ENCODE measurements at regions not wholly inside any gene's neighbourhood (a gene's known extent, or its start where the extent isn't known, plus 50 kb on each side); places are given as distances from the start of the nearest gene placed in this dataset.

- H3F3A ChIP-seq (replicated peaks; ENCODE audit: insufficient read depth) = no peaks in the 10 kb centered on the region
- no peak overlapping the region for H3K4me2 ChIP-seq
- TF ChIP-seq GABPA (IDR thresholded peaks at IDR 0.05; ENCODE audit: low read depth) = no peak
- TF ChIP-seq SIN3A (IDR thresholded peaks at IDR 0.05; ENCODE audit: borderline replicate concordance, low read depth, low read length) = no peak
- no peak for TF ChIP-seq GATA2 (CRISPR knock-in tag; IDR thresholded peaks at IDR 0.05)
- no peak for TF ChIP-seq TEAD4 (IDR thresholded peaks at IDR 0.05; ENCODE audit: borderline replicate concordance, insufficient read depth)
- TF ChIP-seq RAD21 (IDR thresholded peaks at IDR 0.05; ENCODE audit: low read length) = no peak
- no peak for TF ChIP-seq JUND (IDR thresholded peaks at IDR 0.05)
- no peak for TF ChIP-seq RXRA (IDR thresholded peaks at IDR 0.05; ENCODE audit: borderline replicate concordance, low read depth)
- TF ChIP-seq NFIC (IDR thresholded peaks at IDR 0.05; ENCODE audit: borderline replicate concordance) = no peak
- no peak overlapping the region for H3K27ac ChIP-seq (ENCODE audit: low read depth in 2 of 2, low read length in 1 of 2)
- WGBS (ENCODE audit: low lambda C conversion rate) = 45% methylated on average over 3 of the region's 3 CpGs
- no peaks in the 10 kb centered on the region for H4K20me1 ChIP-seq (ENCODE audit: insufficient read depth)
- H3K79me2 ChIP-seq (ENCODE audit: insufficient read depth) = no peaks in the 10 kb centered on the region
- H3K4me3 ChIP-seq (ENCODE audit: low read depth in 2 of 2, low read length in 1 of 2) = no peak overlapping the region
- no peaks in the 10 kb centered on the region for H3K27me3 ChIP-seq (ENCODE audit: insufficient read depth)
- no peaks in the 10 kb centered on the region for H3K36me3 ChIP-seq (replicated peaks in 1 of 2; ENCODE audit: control insufficient read depth in 1 of 2, insufficient read depth in 2 of 2, low read length in 1 of 2)
- ChIA-PET CTCF (interaction anchor here (0.5 kb wide), 1 partner anchor 29 kb away, joined by 3 read pairs; no protein-coding TSS in a partner anchor), POLR2A (no interaction called here)
- H3K9ac ChIP-seq = no peak overlapping the region
- H3K4me1 ChIP-seq (ENCODE audit: control insufficient read depth in 1 of 2, insufficient read depth in 2 of 2, low read depth in 1 of 2, low read length in 1 of 2) = peaks cover 0 to 6% of the 10 kb centered on the region in 2 experiments; a peak in 1 of 4 replicates
- DNase-seq = no peak
- no peaks in the 10 kb centered on the region for H3K9me3 ChIP-seq
- H2AFZ ChIP-seq (ENCODE audit: low read depth) = no peak overlapping the region
- no peaks in the 10 kb centered on the region for H3K9me2 ChIP-seq
These were observed 150.4 kb downstream of the CXCL12 start for GRCh38 chr10:44234483-44234875.

- 60% methylated on average over 16 of the region's 23 CpGs for WGBS (ENCODE audit: low lambda C conversion rate)
- Histone ChIP-seq H4K20me1 (ENCODE audit: insufficient read depth) (no peaks in the 10 kb centered on the region), H3K9me3 (no peaks in the 10 kb centered on the region), H3K27ac (ENCODE audit: low read depth in 2 of 2, low read length in 1 of 2) (no peak overlapping the region), H3K4me3 (ENCODE audit: low read depth in 2 of 2, low read length in 1 of 2) (no peak overlapping the region), H3K4me2 (no peak overlapping the region), H3K79me2 (ENCODE audit: insufficient read depth) (no peaks in the 10 kb centered on the region), H2AFZ (ENCODE audit: low read depth) (no peak overlapping the region), H3K36me3 (replicated peaks in 1 of 2; ENCODE audit: control insufficient read depth in 1 of 2, insufficient read depth in 2 of 2, low read length in 1 of 2) (no peaks in the 10 kb centered on the region), H3K9me2 (no peaks in the 10 kb centered on the region), H3K4me1 (ENCODE audit: control insufficient read depth in 1 of 2, insufficient read depth in 2 of 2, low read depth in 1 of 2, low read length in 1 of 2) (peaks cover 0 to 6% of the 10 kb centered on the region in 2 experiments; a peak in 1 of 4 replicates), H3F3A (replicated peaks; ENCODE audit: insufficient read depth) (no peaks in the 10 kb centered on the region), H3K9ac (no peak overlapping the region), H3K27me3 (ENCODE audit: insufficient read depth) (no peaks in the 10 kb centered on the region)
- TF ChIP-seq GABPA (IDR thresholded peaks at IDR 0.05; ENCODE audit: low read depth) = no peak
- TF ChIP-seq MXI1 (IDR thresholded peaks at IDR 0.05; ENCODE audit: low read depth, low read length) = no peak
- no peak for TF ChIP-seq RXRA (IDR thresholded peaks at IDR 0.05; ENCODE audit: borderline replicate concordance, low read depth)
- no peak for TF ChIP-seq JUND (IDR thresholded peaks at IDR 0.05)
- TF ChIP-seq MEF2A (IDR thresholded peaks at IDR 0.05; ENCODE audit: borderline replicate concordance, low read depth) = no peak
- TF ChIP-seq USF2 (IDR thresholded peaks at IDR 0.05; ENCODE audit: borderline replicate concordance, low read depth, low read length) = no peak
- TF ChIP-seq CTCF (IDR thresholded peaks at IDR 0.05) = no peak
- DNase-seq = no peak
- ChIA-PET CTCF (no interaction called here), POLR2A (no interaction called here)
These were observed 151.1 kb downstream of the CXCL12 start for GRCh38 chr10:44233561-44234482.
